ENCODE measurements at regions not wholly inside any gene's neighbourhood (a gene's known extent, or its start where the extent isn't known, plus 50 kb on each side); places are given as distances from the start of the nearest gene placed in this dataset.

GRCh38 chr14:55942076-55942654 is 176.0 kb upstream of the PELI2 start:
- Mint-ChIP-seq H3K27me3 (peaks cover 3% of the 10 kb centered on the region), H3K27ac (no peak overlapping the region), H3K9me3 (peaks cover 7% of the 10 kb centered on the region), H3K36me3 (no peaks in the 10 kb centered on the region), H3K4me1 (no peaks in the 10 kb centered on the region), H3K4me3 (no peak overlapping the region)

DNA sequence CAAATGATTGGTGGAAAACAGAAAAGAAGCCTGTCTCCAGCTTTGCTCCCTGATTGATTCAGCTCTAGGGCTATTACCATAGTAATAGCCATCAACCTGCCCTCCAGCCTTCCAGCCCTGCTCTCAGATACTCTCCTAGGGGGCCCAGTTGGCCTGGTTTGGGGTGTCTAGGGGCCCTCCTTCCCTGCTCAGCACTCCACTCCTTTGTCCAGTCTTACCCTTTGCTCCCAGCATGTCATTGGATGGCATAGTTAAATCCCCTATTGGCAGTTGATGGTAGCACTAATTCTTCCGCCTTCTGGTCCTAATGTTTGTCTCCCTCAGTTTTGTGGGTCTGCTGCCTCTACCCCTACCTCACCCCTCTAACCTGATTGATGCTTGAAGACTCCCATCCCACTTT is 175.4 kb upstream of the PELI2 start:
- Mint-ChIP-seq H3K27ac (no peak overlapping the region), H3K9me3 (peaks cover 7% of the 10 kb centered on the region), H3K4me1 (no peaks in the 10 kb centered on the region), H3K4me3 (no peak overlapping the region), H3K27me3 (peaks cover 3% of the 10 kb centered on the region), H3K36me3 (no peaks in the 10 kb centered on the region)

- Mint-ChIP-seq H3K9me3 (peaks cover 5% of the 10 kb centered on the region), H3K27me3 (peaks cover 7% of the 10 kb centered on the region), H3K4me3 (no peak overlapping the region), H3K4me1 (no peaks in the 10 kb centered on the region), H3K27ac (no peak overlapping the region), H3K36me3 (no peaks in the 10 kb centered on the region)
These were observed 173.5 kb upstream of the PELI2 start for GRCh38 chr14:55944757-55945156.

DNA sequence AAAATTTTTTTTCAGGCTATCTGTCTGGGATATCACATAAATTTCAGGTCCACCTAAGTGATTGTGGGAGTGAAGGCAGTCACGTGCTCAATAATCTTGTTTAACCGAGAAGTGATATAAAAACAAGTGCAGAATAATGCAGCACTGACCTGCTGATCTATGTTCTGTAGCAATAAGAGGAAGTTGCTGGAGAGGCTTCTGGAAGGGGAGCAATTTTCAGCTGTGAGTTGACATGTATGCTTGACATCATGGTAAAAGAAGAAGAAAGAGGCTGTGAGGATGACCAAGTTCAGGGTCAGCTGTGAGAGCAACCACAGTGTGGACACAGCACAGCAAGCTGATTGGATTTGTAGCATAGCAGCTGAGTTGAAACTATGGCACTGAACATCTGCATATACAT is 172.0 kb upstream of the PELI2 start:
- Mint-ChIP-seq H3K9me3 (no peaks in the 10 kb centered on the region), H3K4me1 (no peaks in the 10 kb centered on the region), H3K27ac (no peak overlapping the region), H3K4me3 (no peak overlapping the region), H3K36me3 (no peaks in the 10 kb centered on the region), H3K27me3 (peaks cover 12% of the 10 kb centered on the region)

DNA sequence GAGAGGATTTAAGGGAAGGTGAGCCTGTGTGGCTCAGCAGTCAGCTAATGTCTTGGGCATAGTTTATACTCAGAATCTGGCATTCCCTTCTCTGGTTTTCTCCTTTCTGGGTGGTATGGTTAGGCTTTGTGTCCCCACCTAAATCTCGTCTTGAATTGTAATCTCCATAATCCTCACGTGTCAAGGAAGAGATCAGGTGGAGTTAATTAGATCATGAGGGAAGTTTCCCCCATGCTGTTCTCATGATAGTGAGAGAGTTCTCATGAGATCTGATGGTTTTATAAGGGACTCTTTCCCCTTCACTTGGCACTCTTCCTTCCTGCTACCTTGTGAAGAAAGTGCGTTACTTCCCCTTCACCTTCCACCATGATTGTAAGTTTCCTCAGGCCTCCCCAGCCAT is 169.8 kb upstream of the PELI2 start:
- H3K9me3 Mint-ChIP-seq: no peaks in the 10 kb centered on the region
- no peak overlapping the region for H3K27ac Mint-ChIP-seq
- no peak overlapping the region for H3K4me3 Mint-ChIP-seq
- no peaks in the 10 kb centered on the region for H3K36me3 Mint-ChIP-seq
- H3K4me1 Mint-ChIP-seq: no peaks in the 10 kb centered on the region
- peaks cover 12% of the 10 kb centered on the region for H3K27me3 Mint-ChIP-seq

- Mint-ChIP-seq H3K4me1 (no peaks in the 10 kb centered on the region), H3K27ac (no peak overlapping the region), H3K27me3 (peaks cover 12% of the 10 kb centered on the region), H3K4me3 (no peak overlapping the region), H3K9me3 (no peaks in the 10 kb centered on the region), H3K36me3 (no peaks in the 10 kb centered on the region)
These were observed 168.5 kb upstream of the PELI2 start for GRCh38 chr14:55949708-55950107.

- Mint-ChIP-seq H3K27ac (no peak overlapping the region), H3K36me3 (no peaks in the 10 kb centered on the region), H3K4me3 (no peak overlapping the region), H3K27me3 (peaks cover 12% of the 10 kb centered on the region), H3K9me3 (no peaks in the 10 kb centered on the region), H3K4me1 (no peaks in the 10 kb centered on the region)
These were observed 168.1 kb upstream of the PELI2 start for GRCh38 chr14:55950135-55950534.

DNA sequence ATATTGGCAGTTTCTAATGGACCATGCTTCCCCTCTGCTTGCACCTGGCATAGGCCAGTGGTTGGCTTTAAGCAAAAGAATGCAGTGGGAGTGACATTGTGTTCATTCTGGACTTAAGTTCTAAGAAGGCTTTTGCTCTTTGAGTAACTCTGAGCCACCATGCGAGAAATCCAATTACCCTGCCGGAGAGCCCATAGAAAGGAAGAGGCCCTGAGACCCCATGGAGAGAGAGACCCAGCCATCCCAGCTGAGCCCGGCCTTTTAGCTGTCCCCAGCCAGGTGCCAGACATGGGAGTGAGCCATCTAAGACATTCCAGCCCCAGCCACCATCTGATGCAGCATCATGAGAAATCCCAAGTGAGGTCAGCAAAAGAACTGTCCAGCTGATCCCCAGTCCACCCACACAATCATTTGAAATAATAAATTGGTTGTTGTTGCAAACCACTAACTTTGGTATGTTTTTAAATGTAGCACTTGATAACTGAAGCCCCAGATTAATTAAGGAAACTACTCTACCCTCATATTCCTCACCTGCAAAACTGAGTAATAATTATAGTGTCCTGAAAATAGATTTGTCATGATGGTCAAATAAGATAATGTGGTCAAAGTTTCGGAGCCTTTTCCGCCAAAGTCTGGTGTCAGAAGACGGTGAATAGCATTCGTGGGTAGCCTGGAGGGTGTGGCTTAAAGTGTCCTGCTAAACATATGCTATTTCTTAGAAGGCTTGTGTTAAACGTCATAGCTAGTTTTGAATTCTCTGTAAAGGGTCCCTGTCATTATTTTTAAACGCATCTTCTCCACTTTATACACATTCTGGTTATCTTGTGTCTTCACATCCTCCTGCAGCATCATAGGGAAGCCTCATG is 166.6 kb upstream of the PELI2 start:
- no peaks in the 10 kb centered on the region for H3K36me3 Mint-ChIP-seq
- no peak overlapping the region for H3K27ac Mint-ChIP-seq
- H3K4me1 Mint-ChIP-seq: no peaks in the 10 kb centered on the region
- peaks cover 10% of the 10 kb centered on the region for H3K27me3 Mint-ChIP-seq
- H3K4me3 Mint-ChIP-seq: no peak overlapping the region
- no peaks in the 10 kb centered on the region for H3K9me3 Mint-ChIP-seq

DNA sequence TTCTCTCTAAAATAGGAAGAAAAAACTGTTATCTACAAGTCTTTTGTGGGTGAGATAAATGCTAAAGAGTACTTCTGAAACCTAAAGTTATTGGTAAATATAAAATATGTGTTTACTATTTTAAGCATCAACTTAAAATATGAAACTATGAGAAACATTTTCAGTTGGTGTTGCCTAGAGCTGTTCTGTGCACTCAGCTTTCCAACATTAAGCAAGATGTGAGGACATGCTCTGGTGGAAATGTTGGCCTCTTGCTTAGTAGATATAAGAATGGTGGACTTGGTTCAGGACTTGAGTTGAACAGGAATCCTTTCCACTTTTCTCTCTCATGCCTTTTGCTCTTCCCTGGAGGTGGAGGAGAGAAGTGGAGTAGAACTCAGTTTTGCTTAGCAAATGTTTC is 164.1 kb upstream of the PELI2 start:
- Mint-ChIP-seq H3K9me3 (no peaks in the 10 kb centered on the region), H3K36me3 (no peaks in the 10 kb centered on the region), H3K27me3 (peaks cover 6% of the 10 kb centered on the region), H3K27ac (no peak overlapping the region), H3K4me1 (no peaks in the 10 kb centered on the region), H3K4me3 (no peak overlapping the region)

GRCh38 chr14:55955175-55955574 is 163.0 kb upstream of the PELI2 start:
- no peaks in the 10 kb centered on the region for H3K36me3 Mint-ChIP-seq
- peaks cover 4% of the 10 kb centered on the region for H3K27me3 Mint-ChIP-seq
- no peaks in the 10 kb centered on the region for H3K4me1 Mint-ChIP-seq
- H3K27ac Mint-ChIP-seq: no peak overlapping the region
- no peak overlapping the region for H3K4me3 Mint-ChIP-seq
- H3K9me3 Mint-ChIP-seq: no peaks in the 10 kb centered on the region

- Mint-ChIP-seq H3K27ac (no peak overlapping the region), H3K9me3 (no peaks in the 10 kb centered on the region), H3K4me3 (no peak overlapping the region), H3K27me3 (peaks cover 2% of the 10 kb centered on the region), H3K4me1 (no peaks in the 10 kb centered on the region), H3K36me3 (no peaks in the 10 kb centered on the region)
These were observed 160.3 kb upstream of the PELI2 start for GRCh38 chr14:55957950-55958349.

- H3K36me3 Mint-ChIP-seq: no peaks in the 10 kb centered on the region
- no peaks in the 10 kb centered on the region for H3K9me3 Mint-ChIP-seq
- peaks cover 4% of the 10 kb centered on the region for H3K27me3 Mint-ChIP-seq
- H3K4me3 Mint-ChIP-seq: no peak overlapping the region
- H3K4me1 Mint-ChIP-seq: no peaks in the 10 kb centered on the region
- H3K27ac Mint-ChIP-seq: no peak overlapping the region
These were observed 154.9 kb upstream of the PELI2 start for GRCh38 chr14:55963295-55963694.

DNA sequence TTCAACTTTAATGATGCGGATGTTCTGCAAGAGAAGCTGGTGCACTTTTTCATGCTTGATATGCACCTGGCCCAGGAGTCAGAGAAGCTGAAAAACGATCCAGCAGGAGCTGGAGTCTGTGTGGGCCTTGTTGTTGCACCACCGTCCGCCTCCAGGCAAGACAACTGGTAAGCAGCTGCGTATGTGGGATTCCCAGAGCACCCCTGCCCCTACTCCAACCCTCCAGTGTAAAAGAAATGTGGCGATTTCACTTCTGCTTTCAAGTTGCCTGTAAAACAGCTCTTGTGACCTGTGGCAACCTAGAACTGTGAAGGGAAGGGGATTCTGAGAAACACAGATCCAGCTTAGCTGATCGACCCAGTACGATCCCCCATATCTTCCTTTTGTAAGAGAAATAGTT is 154.1 kb upstream of the PELI2 start:
- H3K4me1 Mint-ChIP-seq: no peaks in the 10 kb centered on the region
- H3K27ac Mint-ChIP-seq: no peak overlapping the region
- no peaks in the 10 kb centered on the region for H3K36me3 Mint-ChIP-seq
- no peak overlapping the region for H3K4me3 Mint-ChIP-seq
- H3K9me3 Mint-ChIP-seq: no peaks in the 10 kb centered on the region
- H3K27me3 Mint-ChIP-seq: peaks cover 4% of the 10 kb centered on the region

GRCh38 chr14:55964821-55965220 is 153.4 kb upstream of the PELI2 start:
- Mint-ChIP-seq H3K9me3 (no peaks in the 10 kb centered on the region), H3K27ac (no peak overlapping the region), H3K27me3 (peaks cover 4% of the 10 kb centered on the region), H3K4me3 (no peak overlapping the region), H3K36me3 (no peaks in the 10 kb centered on the region), H3K4me1 (no peaks in the 10 kb centered on the region)

- Mint-ChIP-seq H3K36me3 (no peaks in the 10 kb centered on the region), H3K27ac (no peak overlapping the region), H3K4me1 (no peaks in the 10 kb centered on the region)
These were observed 152.4 kb upstream of the PELI2 start for GRCh38 chr14:55965851-55966250.

GRCh38 chr14:55968741-55969140 is 149.5 kb upstream of the PELI2 start:
- Mint-ChIP-seq H3K27ac (no peak overlapping the region), H3K36me3 (no peaks in the 10 kb centered on the region), H3K9me3 (no peaks in the 10 kb centered on the region), H3K4me3 (no peak overlapping the region), H3K4me1 (no peaks in the 10 kb centered on the region), H3K27me3 (peaks cover 12% of the 10 kb centered on the region)

More at GRCh38 chr14:55965851-55966250, 152.4 kb upstream of the PELI2 start:
- no peak overlapping the region for H3K4me3 Mint-ChIP-seq
- H3K9me3 Mint-ChIP-seq: no peaks in the 10 kb centered on the region
- H3K27me3 Mint-ChIP-seq: peaks cover 6% of the 10 kb centered on the region
